ENCODE measurements at regions not wholly inside any gene's neighbourhood (a gene's known extent, or its start where the extent isn't known, plus 50 kb on each side); places are given as distances from the start of the nearest gene placed in this dataset.
"Not testable (repeated sequence)": the region's sequence is repeated elsewhere in the genome, so short reads cannot be mapped to it uniquely, and the experiment has no call there.

DNA sequence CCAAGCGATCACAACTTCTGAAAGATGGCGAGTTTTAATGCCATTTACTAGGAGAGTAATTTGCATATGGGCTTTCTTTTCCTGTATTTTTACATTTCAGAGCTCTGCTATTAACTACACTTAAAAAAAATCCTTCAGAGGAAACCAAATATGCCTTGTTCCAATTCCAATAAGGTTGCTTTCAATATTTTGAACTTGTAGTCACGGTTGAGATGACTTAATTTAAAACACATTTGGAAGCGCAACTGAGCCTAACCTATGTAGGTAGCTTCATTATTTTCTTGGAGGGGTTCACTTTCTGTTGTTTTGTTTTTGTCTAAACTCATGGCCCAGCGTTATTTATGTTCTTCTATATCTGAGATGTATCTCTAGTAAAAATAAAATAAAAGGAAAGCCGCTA is 93.4 kb downstream of the BLID start:
- no peak for DNase-seq

DNA sequence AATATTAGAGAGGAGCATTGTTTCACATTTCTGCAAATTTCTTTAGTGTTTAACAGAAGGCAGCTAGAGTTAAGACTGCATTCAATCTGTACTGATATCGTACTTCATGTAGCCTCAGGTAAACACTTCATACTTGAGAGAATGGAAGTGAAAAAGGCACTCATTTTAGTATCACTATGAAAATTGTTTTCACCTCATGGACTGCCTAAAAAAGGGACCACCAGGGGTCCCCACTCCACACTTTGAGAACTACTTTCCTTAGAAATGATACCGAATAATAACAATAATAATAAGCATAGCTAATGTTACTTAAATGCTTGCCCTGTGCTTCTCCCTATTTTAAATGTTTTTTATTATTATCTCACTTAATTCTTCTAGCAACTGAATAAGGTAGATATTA is 95.1 kb downstream of the BLID start:
- DNase-seq = no peak

DNA sequence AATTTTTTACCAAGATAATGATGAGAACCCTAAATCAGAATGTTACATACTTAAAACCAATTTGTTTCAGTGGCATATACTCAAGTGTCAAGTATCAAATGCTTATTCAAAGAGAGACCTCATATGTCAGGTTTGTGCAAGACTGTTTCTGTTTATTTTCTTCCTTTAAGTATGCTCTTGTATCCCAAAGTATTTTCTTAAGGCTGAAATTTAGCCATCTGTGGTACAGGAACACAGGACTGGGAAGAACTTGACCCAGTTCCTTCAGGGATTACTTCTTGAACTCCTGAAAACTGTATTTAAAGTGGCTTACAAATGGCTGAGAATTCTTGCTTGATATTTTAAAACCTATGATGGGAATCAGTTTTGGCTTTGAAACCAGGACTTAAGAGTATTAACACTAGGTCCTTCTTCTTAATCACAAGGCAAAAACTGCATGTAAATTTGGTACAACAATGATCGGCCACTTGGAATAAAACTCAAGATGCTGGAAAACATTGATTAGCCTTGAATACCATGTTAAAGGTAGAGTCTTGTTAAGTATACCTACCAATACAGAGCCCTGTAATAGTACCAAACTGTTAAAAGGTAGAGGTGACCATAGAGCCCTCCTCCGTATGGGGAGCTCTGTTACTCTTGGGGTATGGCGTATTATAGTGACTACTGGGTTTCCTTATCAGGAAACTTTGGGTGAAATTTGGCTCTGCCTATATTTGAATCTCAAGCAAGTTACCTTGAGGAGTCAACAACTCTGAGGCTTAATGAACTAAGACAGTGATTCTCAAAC is 95.9 kb downstream of the BLID start:
- DNase-seq = no peak

DNA sequence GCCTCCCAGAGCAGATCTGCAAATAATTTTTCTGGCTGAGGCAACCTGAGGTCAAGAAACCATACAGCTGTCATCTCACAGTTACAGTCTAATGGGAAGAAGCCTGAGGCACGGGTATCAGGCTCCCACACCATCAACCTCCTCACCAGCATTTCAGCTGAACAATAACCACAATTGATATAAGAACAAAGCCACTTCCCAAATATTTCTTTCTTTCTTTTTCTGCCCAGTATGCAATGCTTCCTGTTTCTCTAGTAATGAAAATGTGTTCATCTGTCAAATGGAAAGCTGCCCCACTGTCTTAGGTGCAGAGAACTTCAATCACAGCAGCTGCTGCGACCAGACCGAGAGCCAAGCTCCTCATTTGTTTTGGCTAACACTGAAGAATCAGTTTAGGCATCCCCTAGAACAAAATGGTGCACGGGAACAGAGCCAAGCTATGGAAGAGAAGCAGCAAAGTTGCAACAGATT is 108.4 kb downstream of the BLID start:
- no peak for DNase-seq

DNA sequence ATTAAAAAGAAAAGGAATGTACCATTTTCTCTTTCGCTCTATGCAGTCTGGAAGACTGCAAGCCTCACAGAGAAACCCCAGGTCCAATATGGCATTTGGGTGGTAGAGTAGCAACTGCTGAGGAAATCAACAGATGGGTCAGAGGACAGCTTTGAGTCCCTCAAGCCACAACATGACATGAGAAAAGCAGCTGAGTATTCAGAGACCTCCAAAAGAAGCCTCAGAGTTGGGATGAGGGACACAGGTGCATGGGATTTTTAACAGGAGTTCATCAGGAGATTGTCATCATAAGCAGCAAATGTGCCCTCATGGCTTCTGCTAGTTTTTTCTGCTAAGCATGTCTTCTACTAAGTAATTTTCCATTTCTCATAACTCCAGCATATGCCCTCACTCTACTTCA is 111.6 kb downstream of the BLID start:
- DNase-seq = no peak

DNA sequence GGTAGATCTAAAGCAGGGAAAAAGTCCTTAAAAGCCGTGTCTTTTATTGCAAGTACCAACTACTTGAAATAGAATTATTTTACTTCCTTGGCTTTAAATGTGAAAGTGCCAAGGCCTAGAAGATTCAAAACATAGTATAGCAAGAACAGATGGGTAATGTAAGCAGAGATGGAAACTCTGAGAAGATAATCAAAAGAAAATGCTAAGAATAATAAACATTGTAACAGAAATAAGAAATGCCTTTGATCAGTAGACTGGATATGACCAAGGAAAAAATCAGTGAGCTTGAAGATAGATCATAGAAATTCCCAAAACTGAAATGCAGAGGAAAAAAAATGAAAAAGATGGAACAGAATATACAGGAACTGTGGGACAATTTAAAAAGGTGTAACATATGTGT is 113.1 kb downstream of the BLID start:
- no peak for DNase-seq

DNA sequence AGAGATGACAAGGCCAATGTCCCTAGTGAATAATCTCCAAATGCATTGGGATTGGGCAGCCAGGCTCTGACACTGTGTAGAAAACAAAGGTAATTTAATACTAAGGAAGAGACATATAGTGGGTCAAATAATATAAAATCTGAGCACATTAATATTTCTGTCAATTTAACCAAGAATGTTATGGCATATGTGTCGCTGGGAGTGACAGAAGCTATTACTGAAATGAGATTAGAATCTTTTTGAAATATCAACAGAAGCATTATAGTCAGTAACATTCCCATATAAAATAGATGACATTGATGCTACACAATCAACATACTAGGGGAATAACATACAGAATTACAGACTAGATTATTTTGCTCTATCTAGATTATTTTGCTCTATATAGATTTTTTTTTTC is 114.0 kb downstream of the BLID start:
- no peak for DNase-seq

DNA sequence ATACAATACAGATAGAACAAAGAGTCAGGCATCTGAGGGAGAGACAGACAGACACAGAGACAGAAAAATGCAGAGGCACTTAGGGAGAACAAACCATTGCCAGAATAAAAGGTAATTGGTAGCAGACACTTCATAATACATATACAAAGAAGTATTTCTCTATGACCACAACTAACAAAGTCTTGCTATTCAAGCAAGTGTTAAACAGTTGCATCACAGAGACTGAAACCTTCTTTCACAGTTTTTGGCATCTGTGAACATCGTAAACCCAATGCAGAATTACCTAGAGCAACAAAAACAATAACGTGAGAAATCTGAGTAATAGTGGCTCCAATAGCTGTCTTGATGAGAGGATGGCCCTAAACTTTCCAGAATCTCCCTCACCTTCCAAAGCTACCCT is 116.4 kb downstream of the BLID start:
- DNase-seq = no peak

DNA sequence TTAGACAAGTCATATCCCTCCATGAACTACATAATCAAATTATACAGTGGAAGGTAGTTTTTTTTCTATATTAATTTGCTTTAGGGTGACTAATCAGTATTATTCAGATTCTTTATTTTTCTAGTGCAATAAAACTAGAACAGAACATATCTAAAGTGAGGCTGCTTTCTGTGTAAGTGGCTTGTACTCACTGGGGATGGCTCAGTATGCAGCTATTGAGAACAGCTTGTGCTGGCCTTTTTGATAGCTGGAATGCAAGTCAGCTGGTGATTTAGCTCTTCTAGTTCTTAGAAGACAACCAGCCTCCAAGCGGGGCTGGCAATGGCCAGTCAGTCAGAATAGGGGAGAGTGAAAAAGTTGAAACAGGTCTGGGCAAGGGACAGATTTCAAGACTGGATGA is 119.4 kb downstream of the BLID start:
- no peak for DNase-seq

DNA sequence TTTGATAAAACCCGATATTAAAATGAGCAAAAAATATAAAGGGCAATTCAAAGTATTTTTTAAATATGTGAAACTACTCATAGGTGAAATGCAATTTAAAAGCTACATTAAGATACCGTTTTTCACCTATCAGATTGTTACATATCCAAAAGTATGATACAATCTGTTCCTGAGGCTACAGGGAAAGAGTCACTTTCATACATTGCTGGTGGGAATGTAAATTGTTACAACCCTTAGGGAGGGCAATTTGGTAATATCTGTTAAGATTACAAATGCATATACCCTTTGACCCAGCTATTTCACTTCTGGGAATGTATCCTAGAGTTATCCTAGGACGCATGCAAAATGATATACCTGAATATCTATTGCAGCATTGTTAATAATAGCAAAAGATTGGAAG is 132.1 kb downstream of the BLID start:
- DNase-seq = no peak

DNA sequence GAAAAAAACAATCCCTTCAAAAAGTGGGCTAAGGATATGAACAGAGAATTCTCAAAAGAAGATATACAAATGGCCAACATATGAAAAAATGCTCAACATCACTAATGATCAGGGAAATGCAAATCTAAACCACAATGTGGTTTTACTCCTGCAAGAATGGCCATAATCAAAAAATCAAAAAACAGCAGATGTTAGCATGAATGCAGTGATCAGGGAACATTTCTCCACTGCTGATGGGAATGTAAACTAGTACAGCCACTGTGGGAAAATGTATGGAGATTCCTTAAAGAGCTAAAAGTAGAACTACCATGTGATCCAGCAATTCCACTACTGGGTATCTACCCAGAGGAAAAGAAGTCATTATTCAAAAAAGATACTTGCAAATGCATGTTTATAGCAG is 138.1 kb downstream of the BLID start:
- not testable (repeated sequence) for DNase-seq

DNA sequence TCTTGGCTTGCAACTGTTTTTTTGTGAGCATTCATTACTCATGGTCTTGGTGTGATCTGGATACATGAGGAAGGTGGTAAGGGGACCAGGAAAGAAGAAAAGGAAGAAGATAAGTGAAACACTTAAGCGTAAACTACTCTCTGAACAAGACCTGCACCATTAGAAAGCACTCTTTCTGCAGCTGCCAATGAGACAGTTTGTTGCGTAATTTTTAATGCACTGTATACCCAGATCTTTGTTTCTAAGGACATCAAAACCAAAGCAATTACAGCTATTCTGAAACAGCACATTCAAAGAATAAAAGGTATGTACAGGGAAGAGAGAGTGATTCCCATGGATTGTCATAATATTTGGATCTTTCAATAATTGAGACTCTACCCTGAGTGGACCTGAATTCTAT is 147.4 kb downstream of the BLID start:
- no peak for DNase-seq

DNA sequence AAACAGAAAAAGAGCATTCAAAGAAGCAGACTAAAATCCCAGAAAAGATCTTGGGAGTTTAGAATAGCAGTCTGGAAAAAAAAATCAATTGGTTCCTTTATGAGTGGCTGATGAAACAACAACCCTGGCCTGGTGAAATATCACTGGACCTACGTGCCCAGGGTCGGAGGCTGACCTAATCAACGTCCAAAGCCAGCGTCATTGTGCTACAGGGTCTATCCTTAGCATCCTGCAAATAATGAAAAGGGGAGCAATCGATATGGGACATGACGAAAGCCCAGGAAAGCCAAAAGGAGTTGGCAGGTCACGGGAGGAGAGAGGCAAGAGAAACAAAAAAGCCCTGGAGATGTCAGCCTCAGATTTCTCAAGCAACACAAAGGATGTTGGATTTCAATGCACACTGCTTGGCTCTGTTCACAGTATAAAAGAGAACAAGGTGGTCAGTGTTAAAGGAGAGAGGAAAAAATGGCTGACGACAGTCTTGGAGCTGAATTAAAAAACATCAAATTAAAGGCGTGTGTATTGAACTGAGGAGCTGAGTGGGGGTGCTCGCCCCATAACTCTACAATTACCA is 148.8 kb downstream of the BLID start:
- no peak for DNase-seq

DNA sequence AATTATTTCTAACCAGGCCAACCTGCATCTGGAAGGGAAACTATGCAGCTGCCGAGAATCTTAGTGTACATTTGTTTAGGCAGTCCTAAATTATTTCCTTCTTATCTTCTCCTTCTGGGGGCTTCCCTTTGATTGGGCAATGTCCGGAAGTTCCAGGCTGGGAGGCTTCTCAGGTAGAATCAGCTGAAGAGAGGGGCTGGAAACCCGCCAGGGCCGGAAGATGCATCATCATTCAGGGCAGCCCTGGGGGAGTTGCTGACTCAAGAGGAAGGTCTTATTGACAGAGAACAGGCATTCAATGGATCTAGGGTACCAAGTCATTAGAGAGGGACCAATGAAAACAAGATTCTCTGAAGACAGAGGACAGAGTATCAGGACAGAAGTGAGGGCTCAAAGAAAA is 150.7 kb downstream of the BLID start:
- no peak for DNase-seq

DNA sequence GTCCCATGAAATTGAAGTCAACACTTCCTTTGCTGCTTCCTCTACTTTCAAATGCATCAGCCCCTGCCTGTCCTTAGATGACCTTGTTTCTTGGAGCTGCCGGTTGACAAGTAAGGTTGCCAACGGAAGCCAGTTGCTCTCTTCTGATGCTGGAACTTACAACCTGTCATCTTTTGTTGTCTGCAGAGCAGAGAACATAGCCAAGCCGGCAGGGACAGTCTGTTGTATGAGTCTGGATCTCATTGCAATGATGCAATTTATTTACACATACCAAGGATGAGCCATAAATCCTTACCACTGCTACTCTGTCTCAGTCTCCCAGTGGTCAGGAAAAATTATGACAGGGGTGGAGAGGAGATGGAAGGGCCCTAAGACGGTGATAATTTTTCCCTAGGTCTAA is 151.4 kb downstream of the BLID start:
- DNase-seq = no peak

DNA sequence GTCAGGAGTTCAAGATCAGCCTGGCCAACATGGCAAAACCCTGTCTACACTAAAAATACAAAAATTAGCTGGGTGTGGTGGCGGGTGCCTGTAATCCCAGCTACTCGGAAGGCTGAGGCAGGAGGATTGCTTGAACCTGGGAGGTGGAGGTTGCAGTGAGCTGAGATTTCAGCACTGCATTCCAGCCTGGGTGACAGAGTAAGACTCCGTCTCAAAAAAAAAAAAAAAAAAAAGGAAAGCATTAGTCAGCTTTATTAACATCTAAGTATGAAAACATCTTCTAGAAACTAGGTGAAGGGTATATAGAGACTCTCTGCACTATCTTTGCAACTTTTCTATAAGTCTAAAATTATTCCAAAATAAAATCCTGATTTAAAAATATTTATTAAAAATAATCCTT is 152.2 kb downstream of the BLID start:
- DNase-seq = not testable (repeated sequence)

DNA sequence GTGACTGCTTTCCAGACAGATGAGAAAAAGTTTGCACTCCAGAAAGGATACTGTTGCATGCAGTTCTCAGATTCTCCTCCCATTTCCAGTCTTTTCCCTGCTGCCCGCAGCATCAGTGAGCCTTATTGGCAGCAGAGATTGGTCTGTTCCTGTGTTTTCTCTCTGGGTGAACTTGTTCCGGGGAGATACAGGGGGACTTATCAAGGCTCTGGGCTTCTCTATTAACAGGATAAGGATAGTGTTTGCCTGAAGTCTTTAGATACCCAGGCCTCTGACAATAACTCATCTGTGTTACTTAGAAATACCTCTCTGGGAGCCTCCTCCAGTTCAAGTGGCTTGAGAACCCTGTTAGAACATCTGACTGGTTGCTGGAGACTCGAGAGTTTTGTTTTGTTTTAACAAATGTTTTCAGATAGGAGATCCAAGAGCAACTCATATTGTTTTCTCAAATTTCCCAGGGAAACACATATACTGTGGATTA is 154.7 kb downstream of the BLID start:
- no peak for DNase-seq

DNA sequence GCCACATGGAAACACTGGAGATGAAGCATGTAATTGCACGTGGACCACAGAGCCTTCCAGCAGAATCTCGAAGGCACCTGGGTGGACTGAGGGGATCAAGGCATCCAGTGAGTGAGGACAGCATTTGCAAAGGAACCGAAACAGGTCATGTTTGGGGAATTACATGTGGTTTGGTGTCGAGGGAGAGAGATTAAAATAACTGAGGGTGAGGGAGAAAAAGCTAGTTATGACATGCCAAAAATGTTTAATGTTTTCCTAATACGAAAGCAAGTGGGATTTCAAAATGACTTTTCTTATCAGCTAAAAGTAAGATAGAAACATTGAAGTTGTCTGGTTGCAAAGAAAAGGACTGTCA is 157.1 kb downstream of the BLID start:
- DNase-seq = no peak

DNA sequence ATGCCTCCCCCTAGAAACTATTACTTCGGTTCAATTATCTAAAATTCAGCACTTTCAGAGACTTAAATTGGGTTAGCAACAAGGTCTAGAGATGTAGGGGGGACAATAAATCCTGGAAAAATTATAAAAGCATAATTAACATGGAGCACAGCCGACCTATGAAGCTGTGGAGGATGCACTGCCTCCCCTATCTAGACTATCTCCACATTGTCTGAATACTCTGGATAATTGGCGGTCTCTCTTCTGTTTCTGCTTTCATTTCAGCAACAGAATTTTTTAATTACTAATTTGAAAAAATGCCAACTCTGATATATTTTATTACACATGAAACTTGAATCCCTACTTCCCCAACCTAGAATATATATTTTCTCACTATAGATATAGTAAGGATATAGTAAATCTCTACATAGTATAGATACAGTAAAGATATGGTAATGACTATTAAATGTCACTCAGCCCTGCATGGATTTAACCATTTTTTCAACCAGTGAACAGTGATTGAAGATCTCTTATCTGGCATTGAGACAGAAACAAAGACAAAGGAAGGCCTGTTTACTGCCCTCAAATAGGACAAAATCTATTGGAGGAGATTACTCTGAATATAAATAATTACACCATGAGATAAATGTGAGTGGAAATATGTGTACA is 157.6 kb downstream of the BLID start:
- no peak for DNase-seq

DNA sequence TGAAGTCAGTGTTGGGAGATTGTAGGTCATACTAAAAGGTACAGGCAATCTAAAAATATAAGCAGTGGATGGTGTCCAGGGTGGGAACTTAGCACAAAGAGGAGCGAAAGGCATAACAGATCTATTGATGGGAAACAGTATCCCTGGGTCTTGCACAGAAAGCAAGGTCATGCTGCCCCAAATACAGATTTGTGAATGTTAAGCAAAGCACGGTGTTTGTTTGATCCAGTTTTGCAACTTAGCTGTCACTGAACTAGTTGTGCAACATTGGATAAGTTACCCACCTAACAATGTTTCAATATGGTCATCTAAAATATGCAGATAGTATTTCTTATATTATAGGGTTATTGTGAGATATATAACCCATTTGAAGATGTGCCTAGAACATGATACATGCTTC is 162.9 kb downstream of the BLID start:
- DNase-seq = no peak

DNA sequence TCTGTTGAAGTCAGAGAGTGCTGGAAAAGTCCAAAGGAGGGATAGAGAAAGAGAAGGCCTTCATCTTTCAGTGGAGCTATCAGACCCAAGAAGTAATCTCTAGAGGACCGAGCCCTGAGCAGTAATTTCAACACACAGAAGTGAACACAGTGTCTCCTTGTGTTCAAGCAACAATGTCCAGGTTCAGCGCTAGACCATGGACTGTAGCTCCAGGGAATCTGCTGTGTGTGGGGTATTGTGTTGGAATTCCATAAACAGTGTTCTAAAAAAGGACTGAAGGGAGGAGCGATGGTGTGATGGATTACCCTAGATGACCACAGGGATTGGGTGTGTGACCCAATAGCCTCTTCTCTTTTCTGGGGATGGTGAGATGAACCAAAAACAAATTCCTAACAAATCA is 165.9 kb downstream of the BLID start:
- DNase-seq = no peak

DNA sequence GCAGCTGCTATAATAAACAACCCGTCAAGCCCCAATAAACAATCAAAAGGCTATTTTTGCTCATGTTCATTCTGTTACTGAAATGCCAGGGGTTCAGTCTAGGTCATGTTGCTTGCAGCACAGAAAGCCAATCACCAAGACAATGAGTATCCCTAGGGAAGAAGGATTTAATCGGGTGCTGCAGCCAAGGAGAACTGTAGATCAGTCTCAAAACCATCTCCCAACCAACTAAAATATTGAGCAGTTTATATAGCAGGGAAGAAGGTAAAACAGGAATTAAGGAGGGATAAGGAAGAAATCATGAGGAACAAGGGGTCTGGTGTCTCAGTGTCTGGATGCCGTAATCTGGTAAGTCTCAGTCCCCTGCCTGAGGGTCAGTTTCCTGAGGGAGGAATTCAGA is 169.5 kb downstream of the BLID start:
- DNase-seq = no peak

DNA sequence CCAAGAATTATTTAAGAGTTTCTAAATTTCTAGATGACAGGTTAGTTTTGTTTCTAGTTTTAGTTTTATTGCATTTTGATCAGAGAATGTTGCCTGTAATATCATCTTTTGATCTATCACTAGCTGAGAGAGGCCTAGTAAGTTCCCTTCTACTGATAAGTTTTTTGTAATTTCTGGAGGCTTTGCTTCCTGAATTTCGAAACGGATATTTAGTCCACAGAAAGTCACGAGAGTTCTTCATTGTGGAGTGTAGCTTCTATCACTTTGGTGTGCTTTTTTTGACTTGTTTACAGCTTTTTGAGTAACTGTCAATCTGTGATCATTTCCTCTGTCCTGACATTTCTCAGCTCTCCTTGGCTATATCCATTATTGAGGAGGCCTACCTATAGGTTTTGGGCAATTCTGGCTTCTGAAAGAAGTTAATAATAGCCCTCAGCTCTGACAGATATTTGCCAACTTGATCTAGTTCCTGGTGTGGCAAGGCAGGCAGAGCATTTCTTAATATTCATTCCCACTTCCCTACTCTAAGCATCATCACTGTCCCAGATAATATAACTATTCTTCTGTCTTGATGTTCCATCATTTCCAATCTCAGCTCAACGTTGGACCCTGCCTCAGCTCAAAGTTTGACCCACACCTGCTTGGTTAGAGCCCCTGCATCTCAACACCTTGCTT is 171.3 kb downstream of the BLID start:
- no peak for DNase-seq

Data from left kidney (tissue), 1 donor.